Stimulated activated CD4-positive, alpha-beta T cell treated with anti-CD3 and anti-CD28 coated beads, TNF-alpha, amount 100 ng/mL, for 1 hour (primary cell): ENCODE measurements at regions not wholly inside any gene's neighbourhood (a gene's known extent, or its start where the extent isn't known, plus 50 kb on each side); places are given as distances from the start of the nearest gene placed in this dataset.
"Not testable (repeated sequence)": the region's sequence is repeated elsewhere in the genome, so short reads cannot be mapped to it uniquely, and the experiment has no call there.

ENCODE experiments used
- DNase-seq, 3 donors: peaks; one replicate each; pipeline ENCODE4 v3.0.0-alpha.2; 2020; ENCODE audit warnings: low read depth in 3 of 3, low spot score in 1 of 3

DNA sequence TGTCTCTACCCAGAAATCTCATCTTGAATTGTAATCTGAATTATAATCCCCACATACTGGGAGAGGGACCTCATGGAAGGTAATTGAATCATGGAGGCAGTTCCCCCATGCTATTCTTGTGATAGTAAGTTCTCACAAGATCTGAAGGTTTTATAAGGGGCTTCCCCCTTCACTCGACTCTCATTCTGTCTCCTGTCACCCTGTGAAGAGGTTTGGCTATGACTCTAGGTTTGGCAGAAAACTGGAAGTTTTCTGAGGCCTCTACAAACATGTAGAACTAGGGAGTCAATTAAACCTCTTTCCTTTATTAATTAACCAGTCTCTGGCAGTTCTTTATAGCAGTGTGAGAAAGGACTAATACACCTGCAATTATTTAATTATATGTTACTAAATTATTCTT is 125.2 kb upstream of the TGFBR2 start:
- no peak for DNase-seq

DNA sequence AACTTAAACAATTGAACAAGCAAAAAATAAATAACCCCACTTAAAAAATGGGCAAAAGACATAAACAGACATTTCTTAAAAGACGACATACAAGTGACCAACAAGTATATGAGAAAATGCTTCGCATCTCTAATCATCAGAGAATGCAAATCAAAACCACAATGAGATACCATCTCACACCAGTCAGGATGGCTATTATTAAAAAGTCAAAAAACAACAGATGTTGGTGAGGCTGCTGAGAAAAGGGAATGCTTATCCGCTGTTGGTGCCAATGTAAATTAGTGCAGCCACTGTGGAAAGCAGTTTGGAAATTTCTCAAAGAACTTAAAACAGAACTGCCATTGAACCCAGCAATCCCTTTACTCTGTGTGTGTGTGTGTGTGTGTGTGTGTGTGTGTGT is 122.2 kb upstream of the TGFBR2 start:
- DNase-seq = not testable (repeated sequence)

DNA sequence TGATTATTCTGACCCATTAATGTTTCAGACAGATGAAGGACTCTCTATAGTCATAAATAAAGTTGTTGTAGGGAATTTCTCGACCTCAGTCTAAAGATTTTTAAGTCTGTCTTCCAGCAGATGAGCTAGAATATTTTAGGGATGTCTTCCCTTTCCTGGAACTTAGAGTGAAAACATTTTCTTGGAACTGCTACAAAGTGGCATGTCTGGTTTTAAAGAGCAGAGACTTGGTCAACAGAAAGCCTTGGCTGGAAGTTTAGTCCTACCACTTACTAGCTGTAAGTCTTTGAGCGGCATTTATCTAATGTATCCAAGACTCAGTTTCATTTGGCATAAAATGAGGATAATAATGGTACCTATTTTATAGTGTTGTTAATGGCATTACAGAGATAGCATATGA is 120.0 kb upstream of the TGFBR2 start:
- DNase-seq = no peak

DNA sequence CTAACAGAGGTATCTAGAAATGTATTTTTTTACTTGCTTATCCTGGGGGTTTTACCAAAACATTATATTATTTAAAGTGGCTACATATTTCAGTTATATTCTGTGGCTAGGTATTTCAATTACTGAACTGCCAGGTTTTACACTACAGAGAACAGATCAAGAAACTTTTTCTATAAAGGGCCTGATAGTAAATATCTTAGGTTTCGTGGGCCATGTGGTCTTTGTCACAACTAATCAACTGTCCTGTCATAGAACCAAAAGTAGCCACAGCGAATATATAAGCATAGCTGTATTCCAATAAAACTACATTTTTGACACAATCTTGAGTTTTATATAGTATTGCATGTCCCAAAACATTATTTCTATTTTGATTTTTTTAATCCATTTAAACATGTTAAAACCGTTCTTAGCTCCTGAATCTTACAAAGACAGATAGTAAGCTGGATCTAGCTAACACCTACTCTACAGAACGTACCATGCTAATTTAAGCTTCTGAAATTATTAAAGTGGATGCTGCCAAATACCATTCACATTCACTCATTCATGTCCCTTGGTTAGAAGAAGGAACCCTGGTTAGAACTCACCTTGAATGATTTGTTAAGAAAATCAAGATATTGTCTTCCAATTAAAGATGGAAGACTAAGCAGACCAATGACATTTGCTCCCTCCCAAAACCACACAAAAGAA is 118.2 kb upstream of the TGFBR2 start:
- no peak for DNase-seq

DNA sequence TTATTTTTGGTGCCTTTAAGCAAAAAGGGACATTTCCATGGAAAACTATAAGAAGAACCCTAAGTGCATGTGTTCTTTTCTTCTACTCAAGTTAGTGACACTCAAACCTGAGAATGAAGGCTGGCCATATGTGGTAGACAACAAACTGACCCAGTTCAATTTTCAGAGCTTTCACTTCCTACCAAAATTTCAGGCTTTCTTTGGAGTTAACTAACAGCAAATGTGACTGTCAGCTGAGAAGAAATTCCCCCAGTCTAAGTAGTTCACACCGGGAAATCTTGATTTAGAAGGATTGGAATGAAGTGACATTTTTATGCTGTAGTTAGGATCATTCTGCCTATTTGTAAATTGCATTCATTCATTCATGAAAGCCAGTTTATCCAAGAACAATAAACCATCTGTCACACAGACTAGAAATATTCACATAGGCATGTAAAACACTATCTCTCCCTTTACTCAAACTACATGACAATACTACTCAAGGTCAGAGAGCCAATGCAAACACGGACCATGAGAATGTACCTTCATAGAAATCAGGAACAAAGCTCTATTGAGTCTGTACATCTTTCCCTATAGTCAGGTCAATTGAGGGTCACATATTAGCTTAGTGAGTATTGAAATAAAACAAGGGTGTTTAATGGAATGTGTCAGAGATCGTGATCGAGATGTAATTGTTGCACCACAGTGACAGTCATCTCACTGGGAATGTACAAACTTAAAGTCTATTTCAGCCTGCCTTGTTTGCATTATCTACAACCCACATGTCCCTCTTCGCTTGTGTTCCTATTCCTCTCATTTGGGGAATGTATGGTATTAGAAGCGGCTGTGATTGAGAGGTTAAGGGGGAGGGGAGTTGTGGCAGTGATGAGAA is 113.8 kb upstream of the TGFBR2 start:
- no peak for DNase-seq

DNA sequence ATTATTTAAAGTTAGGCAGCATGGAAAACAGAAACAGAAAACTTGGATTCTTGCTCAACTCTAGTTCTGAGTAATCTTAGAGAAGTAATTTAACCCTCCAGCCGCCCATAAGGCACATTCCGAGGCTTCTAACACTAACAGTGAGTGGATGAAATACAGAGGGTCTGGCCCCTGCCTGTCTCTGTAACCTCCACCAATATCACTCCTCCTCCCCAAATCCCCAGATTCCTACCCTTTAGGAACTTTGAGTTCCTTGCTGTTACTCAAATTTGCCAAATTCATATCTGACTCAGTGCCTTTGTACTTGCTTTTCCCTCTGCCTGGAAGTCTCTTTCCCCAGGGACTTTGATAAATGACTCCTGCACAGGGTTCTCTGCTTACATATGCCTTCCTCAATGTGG is 112.5 kb upstream of the TGFBR2 start:
- no peak for DNase-seq

DNA sequence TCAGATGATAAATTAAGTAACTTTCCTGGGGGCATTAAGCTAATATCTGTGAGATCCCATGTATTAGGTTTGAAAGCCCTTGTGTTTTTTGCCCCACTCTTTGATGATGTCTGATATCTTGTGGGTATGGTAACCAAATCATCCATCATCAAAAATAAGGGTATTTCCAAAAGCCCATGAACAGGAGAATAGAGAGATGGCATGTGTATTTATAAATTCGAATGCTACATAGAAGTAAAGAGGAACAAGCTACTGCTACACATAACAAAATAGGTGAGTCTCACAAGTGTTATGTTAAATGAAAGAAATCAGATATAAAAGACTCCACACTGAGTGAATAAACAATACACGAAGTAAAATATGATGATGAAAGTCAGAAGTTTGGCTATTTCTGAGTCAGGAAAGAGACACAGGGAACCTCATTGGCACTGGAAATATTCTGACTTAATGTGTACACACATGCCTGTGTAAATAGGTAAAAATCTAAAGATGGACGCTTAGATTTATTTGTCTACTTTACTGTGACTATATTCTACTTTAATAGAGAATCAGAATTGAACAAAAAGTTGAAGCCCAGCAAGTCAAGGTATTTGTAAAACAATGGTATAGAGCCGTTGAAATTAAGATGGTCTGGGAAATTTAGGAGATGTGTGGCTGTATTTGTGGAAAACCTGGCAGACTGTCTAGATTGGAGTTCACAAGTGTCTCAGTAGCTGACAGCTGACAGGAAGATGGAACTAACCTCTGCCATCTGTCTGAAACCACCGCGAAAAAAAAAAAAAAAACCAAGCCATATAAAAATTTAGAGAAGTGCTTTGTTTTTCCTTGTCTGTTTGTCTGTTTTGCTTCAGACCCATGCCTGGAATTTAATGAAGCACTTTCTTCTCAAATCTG is 111.0 kb upstream of the TGFBR2 start:
- no peak for DNase-seq

DNA sequence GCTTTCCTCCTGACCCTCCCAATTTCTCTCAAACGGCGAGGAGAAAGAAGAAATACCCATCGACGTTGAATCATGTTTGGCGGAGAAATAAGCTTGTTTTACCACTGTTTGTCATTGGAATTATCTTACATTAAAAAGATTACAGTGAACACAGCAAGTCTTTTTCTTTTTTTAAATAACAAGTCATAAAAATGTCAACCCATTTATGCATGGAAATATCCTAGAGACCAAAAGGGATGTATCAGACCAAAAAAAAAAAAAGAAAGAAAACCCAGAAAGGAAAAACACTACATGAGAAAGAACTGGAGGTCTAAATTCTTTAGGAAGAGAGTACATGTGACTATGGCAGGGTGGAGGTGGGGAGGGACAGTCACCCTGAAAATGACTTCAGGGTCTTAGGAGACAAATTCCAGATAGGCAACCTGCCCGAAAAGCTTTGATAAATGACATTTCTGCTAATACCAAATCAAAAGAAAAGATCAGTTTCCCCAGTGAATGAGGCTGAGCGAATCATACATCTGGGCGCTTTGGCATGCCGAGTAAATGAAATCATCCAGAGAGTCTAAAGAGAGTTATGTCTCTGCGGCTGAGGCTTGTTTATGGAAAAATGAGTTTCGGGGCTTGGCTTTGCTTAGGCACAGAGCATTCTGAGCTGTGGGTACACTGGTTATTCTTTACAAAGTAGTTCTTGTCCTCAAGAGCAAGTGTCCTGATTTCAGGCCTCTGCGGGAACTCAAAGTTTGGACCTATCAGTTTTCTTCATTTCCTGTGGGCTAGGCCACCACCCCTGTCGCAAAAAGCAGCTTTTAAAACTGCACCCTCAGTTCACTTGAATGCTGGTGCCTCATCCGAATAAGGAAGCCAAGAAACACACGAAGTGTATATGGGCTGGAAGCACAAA is 110.1 kb upstream of the TGFBR2 start:
- DNase-seq = no peak

DNA sequence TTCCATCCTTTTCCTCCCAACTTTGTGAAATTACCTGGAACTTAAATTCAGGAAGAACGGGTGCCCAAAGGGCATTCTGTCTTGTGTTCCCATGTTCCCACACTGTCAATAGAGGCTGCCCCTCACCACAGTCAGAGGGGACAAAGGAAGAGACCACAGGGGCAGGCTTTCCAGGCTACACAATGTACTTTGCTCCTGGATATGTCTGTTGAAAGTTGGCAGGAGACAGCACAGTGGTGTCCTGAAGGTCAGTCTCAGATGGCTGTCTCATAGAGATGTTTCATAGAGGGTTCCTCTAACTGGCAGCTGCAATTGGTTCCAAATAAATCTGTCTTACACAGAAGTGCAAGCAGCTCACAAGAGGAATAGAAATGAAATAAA is 107.8 kb upstream of the TGFBR2 start:
- no peak for DNase-seq

DNA sequence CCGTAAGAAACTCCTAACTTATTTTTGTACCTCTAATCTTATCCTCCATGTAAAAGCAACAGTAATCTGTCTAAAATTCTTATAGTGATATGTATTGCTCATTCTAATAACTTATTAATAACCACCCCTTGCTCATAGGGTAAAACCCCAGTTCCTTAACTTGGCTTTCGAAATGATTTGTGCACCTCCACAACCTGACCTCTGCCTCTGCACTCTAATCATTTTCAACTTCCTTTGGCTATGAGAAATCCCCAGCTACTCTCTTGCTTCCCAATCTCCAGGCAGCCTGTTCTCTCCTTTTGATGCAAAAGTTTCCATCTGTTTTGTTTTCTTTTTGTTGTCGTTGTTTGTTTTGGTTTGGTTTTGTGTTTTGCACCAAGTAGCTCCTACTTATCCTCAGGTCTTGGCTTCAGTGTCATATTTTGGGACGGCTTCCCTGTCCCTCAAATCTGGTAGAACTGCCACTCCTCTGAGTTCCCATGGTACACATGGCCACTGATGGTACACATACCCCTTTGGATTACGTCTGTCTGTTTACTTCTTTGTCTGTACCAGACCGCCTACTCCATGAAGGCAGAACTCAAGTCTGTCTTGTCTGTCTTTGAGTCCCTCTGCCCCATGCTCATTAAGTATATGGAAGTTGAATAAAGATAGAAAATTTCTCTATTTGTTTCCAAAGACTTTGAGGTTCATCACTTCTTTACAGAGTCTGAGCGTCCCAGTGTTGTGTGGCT is 105.6 kb upstream of the TGFBR2 start:
- no peak for DNase-seq

DNA sequence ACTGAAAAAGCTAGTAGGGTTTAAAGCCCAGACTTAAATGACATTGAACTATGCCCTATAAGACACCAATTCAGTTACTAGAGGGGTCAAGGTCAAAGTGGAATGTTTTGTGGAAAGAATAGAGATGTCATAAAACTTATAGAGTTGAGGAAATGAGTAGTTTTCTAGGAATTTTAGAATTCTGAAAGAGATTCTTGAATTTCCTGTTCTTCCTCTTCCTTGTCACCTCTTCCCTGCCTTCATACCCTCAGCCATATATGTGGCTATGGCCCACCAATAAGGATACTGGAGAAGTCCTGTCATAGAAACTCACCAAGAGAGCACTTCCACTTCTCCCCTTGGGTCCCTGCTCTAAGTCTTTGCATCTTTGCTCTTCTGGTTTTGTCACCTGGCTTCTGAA is 104.9 kb upstream of the TGFBR2 start:
- DNase-seq = no peak

DNA sequence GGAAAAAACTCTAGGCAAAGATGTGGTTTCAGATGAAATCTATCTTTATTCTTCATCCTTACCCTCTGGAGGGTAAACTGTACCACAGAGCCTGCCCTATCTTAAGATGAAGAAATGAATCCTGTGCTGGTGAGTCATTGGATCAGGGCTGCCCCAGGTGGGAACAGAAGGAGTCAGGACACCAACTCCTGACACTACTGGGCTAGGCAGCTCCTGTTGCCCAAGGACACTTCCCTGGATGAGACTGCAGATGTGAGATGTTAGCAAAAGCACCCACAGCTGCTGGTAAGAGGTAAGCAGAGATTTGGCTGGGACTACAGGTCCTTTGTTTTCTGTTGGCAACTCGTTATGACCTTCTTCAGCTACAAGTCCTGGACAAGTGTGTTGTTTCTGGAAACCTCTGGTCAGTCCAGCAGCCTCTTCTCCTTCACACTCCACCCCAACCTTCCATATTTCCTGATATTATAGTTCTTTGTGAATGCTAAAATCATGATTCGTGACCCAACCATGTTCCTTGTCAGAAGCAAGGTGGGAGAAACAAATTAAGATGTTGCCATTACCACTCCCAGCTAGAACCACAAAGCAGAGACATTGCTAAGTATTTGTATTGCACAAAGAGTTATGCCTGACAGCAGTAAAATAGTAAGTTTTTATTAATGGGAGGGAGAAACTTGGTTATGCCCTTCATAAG is 104.2 kb upstream of the TGFBR2 start:
- DNase-seq = no peak

DNA sequence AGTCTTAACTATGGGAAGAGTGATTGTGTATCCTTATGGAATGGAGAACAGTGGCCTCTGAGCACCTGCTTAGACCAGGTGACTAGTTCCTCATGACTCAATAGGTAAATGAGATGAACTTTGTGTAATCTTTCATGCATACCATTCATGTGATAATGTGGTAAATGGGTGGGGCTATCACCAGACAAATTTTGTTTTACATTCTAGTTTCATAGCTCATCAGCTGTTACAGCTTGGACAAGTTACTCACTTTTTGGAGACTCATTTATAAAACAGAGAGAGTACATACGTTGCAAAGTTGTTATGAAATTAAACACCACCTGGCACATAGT is 103.7 kb upstream of the TGFBR2 start:
- no peak for DNase-seq

DNA sequence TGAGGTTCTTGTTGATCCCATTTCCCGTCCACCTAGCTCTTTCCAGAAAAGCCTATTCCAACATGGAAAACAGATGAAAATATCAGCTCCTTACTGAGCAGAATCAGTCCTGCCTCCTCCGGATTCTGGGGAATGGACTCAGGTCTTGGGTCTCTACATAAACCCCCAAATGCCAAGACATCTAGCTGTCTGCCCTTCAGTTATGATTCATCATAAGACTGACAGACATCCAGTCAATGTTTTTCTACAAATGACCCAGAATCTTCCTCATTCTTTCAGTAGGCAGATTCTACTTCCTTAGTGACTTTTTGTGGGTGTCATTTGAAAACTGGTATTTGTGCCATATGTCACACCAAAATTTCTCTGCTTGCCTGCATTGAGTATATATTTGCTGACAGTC is 103.0 kb upstream of the TGFBR2 start:
- no peak for DNase-seq

DNA sequence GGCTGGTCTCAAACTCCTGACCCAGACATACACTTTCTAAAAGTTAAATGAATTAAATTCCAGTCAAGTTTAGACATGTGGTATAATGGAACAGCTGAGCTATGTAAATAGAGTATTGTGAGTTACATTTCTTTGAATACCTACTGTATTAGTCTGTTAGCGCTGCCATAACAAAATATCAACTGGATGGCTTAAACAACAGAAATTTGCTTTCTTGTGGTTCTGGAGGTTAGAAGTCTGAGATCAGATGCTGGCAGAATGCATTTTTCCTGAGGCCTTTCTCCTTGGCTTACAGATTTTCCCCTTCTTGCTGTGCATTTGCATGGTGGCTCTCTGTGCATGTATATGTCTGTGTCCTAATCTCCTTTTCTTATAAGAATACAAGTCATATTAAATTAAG is 101.5 kb upstream of the TGFBR2 start:
- no peak for DNase-seq

DNA sequence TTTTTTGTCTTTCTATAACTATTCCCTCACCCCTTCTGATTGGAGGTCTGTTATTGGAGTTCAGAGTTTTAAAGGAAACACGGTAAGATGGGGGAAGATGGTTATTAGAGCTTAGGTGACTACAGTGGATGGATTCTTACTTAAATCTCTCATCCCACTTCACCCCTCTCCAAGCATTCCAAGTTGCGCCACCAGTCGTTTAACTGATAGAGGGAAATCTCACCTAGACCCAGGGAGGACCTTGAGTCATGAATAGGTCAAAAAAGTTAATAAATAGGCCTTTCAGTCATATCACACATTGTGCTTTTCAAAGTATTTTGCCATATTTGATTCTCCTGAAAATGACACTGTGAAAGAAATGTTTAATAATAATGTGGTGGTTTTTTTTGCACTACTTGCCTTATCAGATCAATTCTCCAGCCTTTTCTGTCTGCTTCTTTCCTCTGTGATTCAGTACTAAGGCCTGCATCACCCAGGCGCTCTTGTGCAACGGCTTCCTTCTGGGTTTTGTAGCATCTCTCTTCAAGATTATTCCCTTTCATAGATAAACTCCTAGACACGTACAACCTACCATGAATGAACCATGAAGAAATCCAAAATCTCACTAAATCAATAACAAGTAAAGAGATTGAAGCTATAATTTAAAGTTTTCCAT is 100.4 kb upstream of the TGFBR2 start:
- DNase-seq = no peak

DNA sequence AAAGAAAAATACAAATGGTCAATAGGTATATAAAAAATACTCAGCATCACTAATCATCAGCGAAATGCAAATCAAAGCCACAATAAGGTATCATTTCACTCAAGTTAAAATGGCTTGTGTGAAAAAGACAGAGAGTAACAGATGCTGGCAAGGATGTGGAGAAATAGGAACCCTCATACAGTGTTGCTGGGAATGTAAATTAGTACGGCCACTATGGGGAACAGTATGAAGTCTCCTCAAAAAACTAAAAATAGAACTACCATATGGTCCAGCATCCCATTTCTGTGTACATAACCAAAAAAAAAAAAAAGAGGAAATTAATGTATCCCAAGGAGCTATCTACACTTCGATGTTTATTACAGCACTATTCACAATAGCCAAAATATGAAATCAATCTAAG is 98.1 kb upstream of the TGFBR2 start:
- DNase-seq = no peak

DNA sequence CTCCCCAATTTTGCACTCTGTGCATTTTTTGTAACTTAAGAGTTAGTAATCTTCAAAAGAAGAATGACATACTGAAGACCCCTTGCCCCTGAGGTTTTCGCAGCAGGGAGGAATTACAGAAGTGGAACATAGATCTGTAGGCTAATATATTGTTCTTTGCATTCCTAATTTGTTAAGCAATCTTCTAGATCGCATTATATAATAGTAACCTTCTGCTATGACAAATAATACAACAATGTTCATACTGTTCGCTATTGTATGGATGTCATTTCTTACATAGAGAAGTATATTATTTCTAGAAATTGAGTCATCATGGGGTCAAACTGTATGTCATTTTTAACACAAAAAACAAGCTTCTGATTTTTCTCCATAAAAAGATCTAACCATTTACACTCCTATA is 95.8 kb upstream of the TGFBR2 start:
- DNase-seq = no peak
